GM12864 (cell line): ENCODE measurements at regions not wholly inside any gene's neighbourhood (a gene's known extent, or its start where the extent isn't known, plus 50 kb on each side); places are given as distances from the start of the nearest gene placed in this dataset.

Source experiments
- DNase-seq: peaks from one replicate; pipeline ENCODE4 v3.0.0-alpha.2; 2011; ENCODE audit warnings: low read depth
- H3K4me3 ChIP-seq: 2 replicates; pipeline ENCODE4 v1.5.1; 2011; ENCODE audit warnings: mild to moderate bottlenecking, low read depth, low read length, control low read depth
- TF ChIP-seq, protein P1 (sequence below): IDR thresholded peaks from 2 replicates; pipeline ENCODE4 v1.5.1; 2011; ENCODE audit warnings: low read depth, mild to moderate bottlenecking, moderate library complexity, low read length, control low read depth, inconsistent platforms; ENCODE audit errors: missing control alignments

DNA sequence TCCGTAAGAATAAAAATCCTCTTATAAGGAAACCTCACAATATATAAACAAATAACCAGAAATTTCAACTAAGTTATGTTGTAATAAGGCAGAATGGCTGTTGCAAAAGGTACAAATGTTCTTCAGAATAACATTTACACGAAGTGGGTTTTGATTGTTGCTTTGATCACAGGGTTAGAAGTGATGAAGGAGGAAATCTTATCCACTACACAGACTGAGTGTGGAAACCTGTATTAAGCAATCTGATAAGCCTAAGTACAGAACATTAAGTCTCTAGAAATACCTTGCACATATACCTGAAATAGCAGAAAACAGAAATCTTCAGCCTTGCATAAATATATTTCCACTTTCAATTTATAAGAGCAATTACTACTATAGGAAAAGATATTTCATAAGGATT, 251.9 kb downstream of the ETV1 start:
- DNase-seq: no peak
- TF ChIP-seq, protein P1, sequence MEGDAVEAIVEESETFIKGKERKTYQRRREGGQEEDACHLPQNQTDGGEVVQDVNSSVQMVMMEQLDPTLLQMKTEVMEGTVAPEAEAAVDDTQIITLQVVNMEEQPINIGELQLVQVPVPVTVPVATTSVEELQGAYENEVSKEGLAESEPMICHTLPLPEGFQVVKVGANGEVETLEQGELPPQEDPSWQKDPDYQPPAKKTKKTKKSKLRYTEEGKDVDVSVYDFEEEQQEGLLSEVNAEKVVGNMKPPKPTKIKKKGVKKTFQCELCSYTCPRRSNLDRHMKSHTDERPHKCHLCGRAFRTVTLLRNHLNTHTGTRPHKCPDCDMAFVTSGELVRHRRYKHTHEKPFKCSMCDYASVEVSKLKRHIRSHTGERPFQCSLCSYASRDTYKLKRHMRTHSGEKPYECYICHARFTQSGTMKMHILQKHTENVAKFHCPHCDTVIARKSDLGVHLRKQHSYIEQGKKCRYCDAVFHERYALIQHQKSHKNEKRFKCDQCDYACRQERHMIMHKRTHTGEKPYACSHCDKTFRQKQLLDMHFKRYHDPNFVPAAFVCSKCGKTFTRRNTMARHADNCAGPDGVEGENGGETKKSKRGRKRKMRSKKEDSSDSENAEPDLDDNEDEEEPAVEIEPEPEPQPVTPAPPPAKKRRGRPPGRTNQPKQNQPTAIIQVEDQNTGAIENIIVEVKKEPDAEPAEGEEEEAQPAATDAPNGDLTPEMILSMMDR: no peak
- H3K4me3 ChIP-seq: no peak overlapping the region

GRCh38 chr7:13742126-13742525, 247.3 kb downstream of the ETV1 start:
- DNase-seq: no peak

DNA sequence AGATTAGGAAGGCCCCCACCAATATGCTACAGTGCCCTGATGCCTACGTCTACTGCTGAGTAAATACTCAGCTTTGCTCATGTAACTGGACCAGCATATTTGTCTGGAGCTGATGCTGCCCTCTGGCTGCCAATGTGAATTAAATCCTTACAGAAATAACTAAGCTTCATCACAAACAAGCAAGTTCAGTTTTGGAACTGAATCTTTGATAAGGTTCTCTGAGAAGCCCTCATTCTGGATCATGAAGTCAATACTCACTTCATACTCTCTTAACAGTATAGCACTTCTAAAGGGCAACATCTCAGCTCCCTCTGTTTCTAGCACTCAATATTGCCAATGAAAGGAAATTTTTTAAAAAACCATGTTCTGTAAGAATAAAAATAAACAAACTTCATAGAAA, 246.7 kb downstream of the ETV1 start:
- DNase-seq: no peak
- TF ChIP-seq, protein P1: no peak
- H3K4me3 ChIP-seq: no peak overlapping the region

More at GRCh38 chr7:13742126-13742525, 247.3 kb downstream of the ETV1 start:
- no peak overlapping the region for H3K4me3 ChIP-seq
- TF ChIP-seq, protein P1: no peak

DNA sequence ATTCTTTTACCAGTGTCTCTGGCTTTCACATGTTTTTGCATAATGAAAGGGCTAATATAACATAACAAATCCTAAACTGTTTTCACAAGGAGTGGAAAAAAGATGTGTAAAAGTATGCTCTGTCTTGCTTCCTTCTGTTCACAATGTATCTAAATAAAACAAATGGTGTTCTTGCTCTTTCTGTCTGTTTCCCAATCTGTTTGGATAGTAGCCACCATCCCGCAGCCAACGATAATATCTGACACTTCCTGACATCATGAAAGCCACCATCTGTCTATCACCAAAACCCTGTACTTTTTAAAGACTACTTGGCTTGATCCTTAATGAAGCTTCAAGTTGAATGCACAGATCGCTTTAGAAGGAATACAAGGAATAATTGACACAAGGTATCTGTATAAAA, 246.2 kb downstream of the ETV1 start:
- TF ChIP-seq, protein P1: no peak
- H3K4me3 ChIP-seq: no peak overlapping the region
- DNase-seq: no peak

DNA sequence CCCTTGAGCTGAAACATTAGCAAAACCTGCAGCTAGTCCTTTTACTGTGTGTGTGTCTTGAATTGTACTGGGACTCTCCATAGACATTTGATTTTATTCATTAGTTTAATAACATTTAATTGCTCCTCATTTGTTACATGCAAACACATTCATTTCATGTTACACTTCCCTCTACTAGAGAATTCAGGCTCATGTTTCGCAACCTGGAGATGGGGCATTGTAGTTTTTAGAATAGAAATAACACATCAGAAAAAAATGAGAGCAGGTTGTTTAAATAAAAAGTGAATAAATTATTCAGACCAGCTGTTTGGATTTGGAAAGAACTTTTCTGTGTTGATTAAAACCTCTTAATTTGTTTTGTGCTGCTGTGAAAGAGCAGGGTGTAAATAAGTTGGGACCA, 243.9 kb downstream of the ETV1 start:
- no peak for DNase-seq
- TF ChIP-seq, protein P1: no peak
- no peak overlapping the region for H3K4me3 ChIP-seq

DNA sequence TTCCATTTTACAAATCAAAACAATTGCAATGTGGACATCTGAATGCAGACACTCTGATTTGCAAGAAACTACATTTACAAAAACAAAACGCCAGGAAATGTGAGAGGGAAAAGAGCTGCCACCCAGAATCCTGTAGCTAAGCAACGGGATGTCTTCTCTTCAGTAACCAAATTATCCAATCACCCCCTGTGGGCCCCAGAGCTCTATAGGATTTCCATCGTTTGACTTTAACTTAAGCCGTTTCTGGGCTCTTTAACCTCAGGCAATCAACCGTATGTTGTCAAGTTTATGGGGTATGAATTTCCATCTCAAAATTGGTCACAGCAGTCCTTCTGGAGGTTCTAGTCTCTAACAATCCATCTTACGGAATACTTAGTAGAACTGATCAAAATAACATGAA, 240.5 kb downstream of the ETV1 start:
- TF ChIP-seq, protein P1: no peak
- no peak for DNase-seq
- no peak overlapping the region for H3K4me3 ChIP-seq

- TF ChIP-seq, protein P1: no peak
- H3K4me3 ChIP-seq: no peak overlapping the region
- no peak for DNase-seq
These were observed 239.8 kb downstream of the ETV1 start for GRCh38 chr7:13749636-13750035.
